ENCODE measurements at regions not wholly inside any gene's neighbourhood (a gene's known extent, or its start where the extent isn't known, plus 50 kb on each side); places are given as distances from the start of the nearest gene placed in this dataset.

DNA sequence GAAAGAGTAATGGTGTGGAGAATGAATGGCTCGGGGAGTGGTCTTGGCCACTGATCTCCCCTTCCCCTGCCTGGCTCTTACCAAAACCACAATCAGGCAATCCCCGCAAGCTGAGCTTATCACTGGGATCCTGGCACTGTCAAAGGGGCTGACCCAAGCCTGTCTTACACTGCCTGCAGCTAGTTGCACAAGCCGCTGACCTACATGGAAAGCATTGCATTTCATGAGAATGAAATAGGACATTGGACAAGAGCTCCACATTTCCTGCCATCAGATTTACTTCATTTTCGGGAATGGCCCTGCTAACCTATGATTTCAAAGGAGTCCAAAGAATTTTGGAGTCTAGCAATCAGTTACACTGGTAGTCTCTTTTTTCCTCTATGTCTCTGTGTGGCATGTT is 146.4 kb downstream of the PCTP start:
- TF ChIP-seq, protein P1, sequence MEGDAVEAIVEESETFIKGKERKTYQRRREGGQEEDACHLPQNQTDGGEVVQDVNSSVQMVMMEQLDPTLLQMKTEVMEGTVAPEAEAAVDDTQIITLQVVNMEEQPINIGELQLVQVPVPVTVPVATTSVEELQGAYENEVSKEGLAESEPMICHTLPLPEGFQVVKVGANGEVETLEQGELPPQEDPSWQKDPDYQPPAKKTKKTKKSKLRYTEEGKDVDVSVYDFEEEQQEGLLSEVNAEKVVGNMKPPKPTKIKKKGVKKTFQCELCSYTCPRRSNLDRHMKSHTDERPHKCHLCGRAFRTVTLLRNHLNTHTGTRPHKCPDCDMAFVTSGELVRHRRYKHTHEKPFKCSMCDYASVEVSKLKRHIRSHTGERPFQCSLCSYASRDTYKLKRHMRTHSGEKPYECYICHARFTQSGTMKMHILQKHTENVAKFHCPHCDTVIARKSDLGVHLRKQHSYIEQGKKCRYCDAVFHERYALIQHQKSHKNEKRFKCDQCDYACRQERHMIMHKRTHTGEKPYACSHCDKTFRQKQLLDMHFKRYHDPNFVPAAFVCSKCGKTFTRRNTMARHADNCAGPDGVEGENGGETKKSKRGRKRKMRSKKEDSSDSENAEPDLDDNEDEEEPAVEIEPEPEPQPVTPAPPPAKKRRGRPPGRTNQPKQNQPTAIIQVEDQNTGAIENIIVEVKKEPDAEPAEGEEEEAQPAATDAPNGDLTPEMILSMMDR (IDR thresholded peaks at IDR 0.05), result no peak
- TF ChIP-seq POLR2A (IDR thresholded peaks at IDR 0.05; ENCODE audit: low read depth), result no peak
